PC-9 (cell line): ENCODE measurements at regions not wholly inside any gene's neighbourhood (a gene's known extent, or its start where the extent isn't known, plus 50 kb on each side); places are given as distances from the start of the nearest gene placed in this dataset.

Experiments
- EZH2 ChIP-seq: fragments of 200-600 bp; sonication (generic); IDR thresholded peaks from 2 replicates; pipeline ENCODE4 v1.8.0; 2017; ENCODE audit warnings: antibody characterized with exemption, low read depth
- TF ChIP-seq, protein P1 (sequence below): fragments of 200-600 bp; sonication (generic); conservative IDR thresholded peaks from 2 replicates; pipeline ENCODE4 v1.6.1; 2017; ENCODE audit warnings: mixed run types, antibody characterized with exemption, mild to moderate bottlenecking, moderate library complexity

GRCh38 chr22:48605125-48605524, 1222.5 kb downstream of the BRD1 start:
- TF ChIP-seq, protein P1, sequence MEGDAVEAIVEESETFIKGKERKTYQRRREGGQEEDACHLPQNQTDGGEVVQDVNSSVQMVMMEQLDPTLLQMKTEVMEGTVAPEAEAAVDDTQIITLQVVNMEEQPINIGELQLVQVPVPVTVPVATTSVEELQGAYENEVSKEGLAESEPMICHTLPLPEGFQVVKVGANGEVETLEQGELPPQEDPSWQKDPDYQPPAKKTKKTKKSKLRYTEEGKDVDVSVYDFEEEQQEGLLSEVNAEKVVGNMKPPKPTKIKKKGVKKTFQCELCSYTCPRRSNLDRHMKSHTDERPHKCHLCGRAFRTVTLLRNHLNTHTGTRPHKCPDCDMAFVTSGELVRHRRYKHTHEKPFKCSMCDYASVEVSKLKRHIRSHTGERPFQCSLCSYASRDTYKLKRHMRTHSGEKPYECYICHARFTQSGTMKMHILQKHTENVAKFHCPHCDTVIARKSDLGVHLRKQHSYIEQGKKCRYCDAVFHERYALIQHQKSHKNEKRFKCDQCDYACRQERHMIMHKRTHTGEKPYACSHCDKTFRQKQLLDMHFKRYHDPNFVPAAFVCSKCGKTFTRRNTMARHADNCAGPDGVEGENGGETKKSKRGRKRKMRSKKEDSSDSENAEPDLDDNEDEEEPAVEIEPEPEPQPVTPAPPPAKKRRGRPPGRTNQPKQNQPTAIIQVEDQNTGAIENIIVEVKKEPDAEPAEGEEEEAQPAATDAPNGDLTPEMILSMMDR, result no peak
- TF ChIP-seq EZH2, result no peak
